Lower lobe of right lung (tissue), 2 donors: ENCODE measurements at regions not wholly inside any gene's neighbourhood (a gene's known extent, or its start where the extent isn't known, plus 50 kb on each side); places are given as distances from the start of the nearest gene placed in this dataset.

ENCODE experiments used
- ATAC-seq, 2 donors: fragments of 200-7000 bp; cut with Tn5 transposase; one replicate each; pipeline ENCODE4 v1.9.1; 2020 to 2022; ENCODE audit warnings: mild to moderate bottlenecking in 2 of 2, moderate library complexity in 2 of 2
- DNase-seq: peaks from one replicate; pipeline ENCODE4 v3.0.0-alpha.2; 2020
- H3K27ac ChIP-seq: fragments of 200-600 bp; one replicate; pipeline ENCODE4 v1.8.0; 2022
- H3K27me3 ChIP-seq: fragments of 200-600 bp; one replicate; pipeline ENCODE4 v1.8.0; 2022; ENCODE audit warnings: low read depth
- H3K36me3 ChIP-seq: fragments of 200-600 bp; one replicate; pipeline ENCODE4 v1.8.0; 2022; ENCODE audit warnings: mild to moderate bottlenecking
- H3K4me1 ChIP-seq: fragments of 200-600 bp; one replicate; pipeline ENCODE4 v1.8.0; 2022
- H3K4me3 ChIP-seq: fragments of 200-600 bp; one replicate; pipeline ENCODE4 v1.8.0; 2022; ENCODE audit warnings: mild to moderate bottlenecking
- H3K9me3 ChIP-seq: fragments of 200-600 bp; one replicate; pipeline ENCODE4 v1.8.0; 2022
- intact Hi-C: fragments of 100-400 bp; cut with DNase I; formaldehyde crosslinking; loops from one replicate; pipeline ENCODE4 v1.11.0; 2022
- TF ChIP-seq, protein P1 (sequence below): fragments of 200-600 bp; IDR thresholded peaks from one replicate; pipeline ENCODE4 v1.8.0; 2022; ENCODE audit warnings: antibody characterized with exemption, mild to moderate bottlenecking
- donor health status: DM: no; HTN: yes; CAD: no; lungs with severe emphysema.

DNA sequence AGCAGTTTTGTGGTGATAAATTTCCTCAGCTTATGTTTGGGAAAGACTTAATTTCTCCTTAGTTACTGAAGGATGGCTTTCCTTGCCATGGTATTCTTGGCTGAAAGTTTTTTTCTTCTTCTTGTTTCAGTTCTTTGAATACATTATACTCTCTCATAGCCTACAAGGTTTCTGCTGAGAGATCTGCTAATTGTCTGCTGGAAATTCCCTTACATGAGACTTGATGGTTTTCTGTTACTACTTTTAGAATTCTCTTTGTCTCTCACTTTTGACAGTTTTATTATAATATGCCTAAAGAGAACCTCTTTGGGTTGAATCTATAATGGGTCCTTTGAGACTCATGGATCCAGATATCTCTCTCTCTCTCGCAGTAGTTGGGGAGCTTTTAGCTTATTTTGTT, 693.6 kb downstream of the PRELID2 start:
- H3K27me3 ChIP-seq: no peaks in the 10 kb centered on the region
- H3K27ac ChIP-seq: no peak overlapping the region
- intact Hi-C loops: no loop called here
- no peak for ATAC-seq
- TF ChIP-seq, protein P1, sequence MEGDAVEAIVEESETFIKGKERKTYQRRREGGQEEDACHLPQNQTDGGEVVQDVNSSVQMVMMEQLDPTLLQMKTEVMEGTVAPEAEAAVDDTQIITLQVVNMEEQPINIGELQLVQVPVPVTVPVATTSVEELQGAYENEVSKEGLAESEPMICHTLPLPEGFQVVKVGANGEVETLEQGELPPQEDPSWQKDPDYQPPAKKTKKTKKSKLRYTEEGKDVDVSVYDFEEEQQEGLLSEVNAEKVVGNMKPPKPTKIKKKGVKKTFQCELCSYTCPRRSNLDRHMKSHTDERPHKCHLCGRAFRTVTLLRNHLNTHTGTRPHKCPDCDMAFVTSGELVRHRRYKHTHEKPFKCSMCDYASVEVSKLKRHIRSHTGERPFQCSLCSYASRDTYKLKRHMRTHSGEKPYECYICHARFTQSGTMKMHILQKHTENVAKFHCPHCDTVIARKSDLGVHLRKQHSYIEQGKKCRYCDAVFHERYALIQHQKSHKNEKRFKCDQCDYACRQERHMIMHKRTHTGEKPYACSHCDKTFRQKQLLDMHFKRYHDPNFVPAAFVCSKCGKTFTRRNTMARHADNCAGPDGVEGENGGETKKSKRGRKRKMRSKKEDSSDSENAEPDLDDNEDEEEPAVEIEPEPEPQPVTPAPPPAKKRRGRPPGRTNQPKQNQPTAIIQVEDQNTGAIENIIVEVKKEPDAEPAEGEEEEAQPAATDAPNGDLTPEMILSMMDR: no peak
- no peaks in the 10 kb centered on the region for H3K4me1 ChIP-seq
- no peak for DNase-seq
- no peaks in the 10 kb centered on the region for H3K9me3 ChIP-seq
- no peak overlapping the region for H3K4me3 ChIP-seq
- no peaks in the 10 kb centered on the region for H3K36me3 ChIP-seq

DNA sequence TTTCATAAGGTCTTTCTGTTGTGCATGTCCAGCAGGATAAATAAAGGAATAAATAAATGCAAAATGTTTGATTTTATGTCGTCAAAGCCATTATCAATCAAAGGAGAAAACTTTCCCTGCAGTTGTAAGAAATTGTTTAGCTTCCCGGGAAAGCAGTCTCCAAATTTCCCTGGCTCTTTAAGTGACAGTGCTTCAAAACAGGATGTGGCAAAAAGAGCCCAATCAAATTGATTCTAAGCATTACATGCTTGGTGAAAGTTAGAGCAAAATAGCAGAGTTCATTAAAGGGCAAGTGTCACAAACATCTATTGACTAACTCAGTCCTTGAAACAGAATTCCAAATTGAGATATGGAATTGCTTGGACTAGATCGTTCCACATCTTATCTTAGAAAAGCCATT, 704.1 kb downstream of the PRELID2 start:
- H3K27ac ChIP-seq: no peak overlapping the region

DNA sequence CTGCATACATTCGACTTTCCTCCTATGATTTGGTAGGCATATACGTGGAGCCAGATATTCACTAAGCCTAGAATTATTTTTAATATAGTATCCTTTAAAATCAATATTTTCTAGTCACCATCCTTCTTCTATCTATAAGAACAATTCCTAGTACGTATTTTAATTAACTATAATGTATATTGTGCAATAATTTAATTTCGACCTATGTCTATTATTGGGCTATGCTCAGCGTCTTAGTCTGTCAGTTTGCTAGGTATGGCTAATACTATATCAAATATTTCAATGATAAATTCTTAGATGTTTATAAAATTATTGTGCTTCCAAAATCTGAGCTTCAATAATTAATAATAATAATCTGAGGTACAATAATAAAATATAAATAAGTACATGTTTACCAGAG, 705.3 kb downstream of the PRELID2 start:
- intact Hi-C loops: no loop called here
- Histone ChIP-seq H3K4me3 (no peak overlapping the region), H3K27me3 (no peaks in the 10 kb centered on the region), H3K36me3 (no peaks in the 10 kb centered on the region), H3K4me1 (no peaks in the 10 kb centered on the region), H3K9me3 (no peaks in the 10 kb centered on the region), H3K27ac (no peak overlapping the region)
- TF ChIP-seq, protein P1: no peak
- ATAC-seq: no peak
- no peak for DNase-seq

More for the DNA sequence above, 704.1 kb downstream of the PRELID2 start:
- DNase-seq (no peak), ATAC-seq (no peak)
- Histone ChIP-seq H3K36me3 (no peaks in the 10 kb centered on the region), H3K9me3 (no peaks in the 10 kb centered on the region), H3K27me3 (no peaks in the 10 kb centered on the region), H3K4me1 (no peaks in the 10 kb centered on the region), H3K4me3 (no peak overlapping the region)
- intact Hi-C loops: no loop called here
- TF ChIP-seq, protein P1: no peak

DNA sequence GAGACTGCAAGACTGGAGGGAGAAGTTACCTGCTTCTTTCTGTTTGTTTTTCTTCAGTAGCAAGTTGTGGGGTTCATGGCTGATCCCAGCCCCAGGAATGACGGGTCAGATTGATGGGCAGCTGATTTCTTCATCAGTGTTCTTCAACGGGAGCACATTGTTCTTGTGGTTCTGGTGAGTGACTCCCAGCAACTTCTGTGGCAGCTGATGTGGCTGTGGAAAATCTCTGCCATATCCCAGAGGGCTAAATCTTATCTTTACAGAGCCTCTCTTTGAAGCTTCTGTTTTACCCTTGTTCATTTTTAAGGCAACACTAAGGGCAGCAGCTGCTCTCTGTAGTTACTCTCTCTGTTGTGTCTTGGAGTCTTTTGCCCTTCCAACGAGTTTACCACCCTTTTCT, 710.3 kb downstream of the PRELID2 start:
- Histone ChIP-seq H3K4me1 (no peaks in the 10 kb centered on the region), H3K27me3 (no peaks in the 10 kb centered on the region), H3K36me3 (no peaks in the 10 kb centered on the region), H3K27ac (no peak overlapping the region), H3K4me3 (no peak overlapping the region), H3K9me3 (no peaks in the 10 kb centered on the region)
- intact Hi-C loops: no loop called here
- TF ChIP-seq, protein P1: no peak
- DNase-seq: no peak
- ATAC-seq: no peak

DNA sequence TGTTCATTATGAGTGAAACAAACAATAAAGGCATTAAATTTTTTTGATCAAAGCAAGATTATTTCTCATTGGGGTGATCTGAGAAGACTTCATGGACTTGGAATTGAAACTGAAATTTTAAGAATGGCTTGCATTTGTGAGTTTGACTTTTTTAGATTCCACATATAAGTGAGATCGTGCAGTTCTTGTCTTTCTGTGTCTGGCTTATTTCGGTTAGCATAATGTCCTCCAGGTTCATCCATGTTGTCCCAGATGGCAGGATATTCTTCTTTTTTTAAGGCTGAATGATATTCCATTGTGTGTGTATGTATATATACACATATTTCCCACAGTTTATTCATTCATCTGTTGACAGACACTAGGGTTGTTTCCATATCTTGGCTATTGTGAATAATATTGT, 716.5 kb downstream of the PRELID2 start:
- Histone ChIP-seq H3K4me1 (no peaks in the 10 kb centered on the region), H3K27me3 (no peaks in the 10 kb centered on the region), H3K27ac (no peak overlapping the region), H3K9me3 (no peaks in the 10 kb centered on the region), H3K4me3 (no peak overlapping the region), H3K36me3 (no peaks in the 10 kb centered on the region)
- DNase-seq: no peak
- TF ChIP-seq, protein P1: no peak
- ATAC-seq: no peak
- intact Hi-C loops: no loop called here

DNA sequence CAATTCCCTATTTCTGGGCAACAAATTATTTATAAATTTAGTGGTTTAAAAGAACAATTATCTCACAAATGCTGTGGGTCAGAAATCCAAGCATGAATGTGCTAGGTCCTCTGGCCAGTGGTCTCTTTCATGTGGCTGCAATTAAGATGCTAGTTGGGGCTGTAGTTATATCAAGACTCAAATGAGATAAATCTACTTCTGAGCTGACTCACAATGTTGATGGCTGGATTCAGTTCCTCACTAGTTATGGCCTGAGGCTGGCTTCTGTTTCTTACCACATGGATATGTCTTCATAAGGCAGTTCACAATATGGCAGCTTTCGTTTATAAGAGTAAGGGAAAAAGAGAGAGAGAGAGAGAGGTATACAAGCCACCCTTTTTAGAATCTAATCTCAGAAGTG, 717.0 kb downstream of the PRELID2 start:
- H3K27ac ChIP-seq: no peak overlapping the region
- ATAC-seq (no peak), DNase-seq (no peak)
- intact Hi-C loops: no loop called here
- no peaks in the 10 kb centered on the region for H3K27me3 ChIP-seq
- H3K4me1 ChIP-seq: no peaks in the 10 kb centered on the region
- TF ChIP-seq, protein P1: no peak
- H3K9me3 ChIP-seq: no peaks in the 10 kb centered on the region
- no peaks in the 10 kb centered on the region for H3K36me3 ChIP-seq
- no peak overlapping the region for H3K4me3 ChIP-seq
